Activated gamma-delta T cell treated with Interleukin-2 at 50 U/mL for 16 hours (primary cell): ENCODE measurements at regions not wholly inside any gene's neighbourhood (a gene's known extent, or its start where the extent isn't known, plus 50 kb on each side); places are given as distances from the start of the nearest gene placed in this dataset.

Source experiments
- DNase-seq: peaks from one replicate; pipeline ENCODE4 v3.0.0-alpha.2; 2020

DNA sequence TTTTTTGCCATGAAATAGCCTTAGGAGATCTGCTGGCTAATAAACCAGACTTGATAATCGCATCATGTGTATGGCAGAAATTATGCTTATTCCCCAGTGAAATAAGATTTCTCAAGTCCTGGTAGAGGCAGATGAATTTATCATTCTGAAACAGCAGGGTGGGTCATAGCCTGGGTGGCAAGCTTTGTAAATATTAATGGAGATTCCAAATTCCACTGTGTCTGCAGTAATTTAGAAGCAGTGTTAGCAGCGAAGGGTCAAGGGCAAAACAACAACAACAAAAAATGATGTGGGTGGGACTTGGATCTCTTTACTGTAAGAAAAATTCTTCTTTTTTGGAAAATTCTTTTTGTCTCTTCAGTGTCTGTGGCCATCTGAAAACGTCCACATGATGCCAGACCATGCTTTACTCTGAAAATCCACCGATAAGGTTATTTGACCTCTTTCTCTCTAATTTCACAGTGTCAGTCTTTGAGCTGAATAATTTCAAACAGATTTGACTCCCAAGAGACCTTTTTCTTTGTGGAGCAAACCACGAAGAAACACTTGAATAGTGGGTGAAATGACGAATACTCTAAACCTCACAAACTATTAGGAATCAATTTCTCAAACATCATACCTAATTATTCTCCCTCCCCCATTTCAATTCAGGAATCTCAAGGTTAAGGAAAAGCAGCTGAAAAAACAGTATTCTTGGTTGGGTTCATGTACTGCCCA lies 106.0 kb upstream of the RPS23 start:
- no peak for DNase-seq

DNA sequence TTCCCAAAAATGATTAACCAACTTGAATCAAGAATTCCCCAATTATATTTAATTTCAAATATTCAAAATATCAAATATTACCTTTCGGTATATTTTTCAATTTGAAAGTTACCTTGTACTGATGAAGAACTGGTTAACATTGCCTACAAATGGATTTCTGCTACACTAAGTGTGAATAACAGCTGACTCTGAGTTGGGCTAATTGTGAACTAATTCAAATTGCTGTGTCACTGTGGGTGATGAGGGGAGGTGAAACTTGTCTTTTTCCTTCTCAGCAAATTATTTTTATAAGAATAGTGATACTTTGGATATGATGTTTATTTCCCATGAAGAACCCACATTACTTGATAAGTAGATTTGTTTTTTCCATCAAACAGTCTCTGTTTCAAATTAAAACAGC lies 103.4 kb upstream of the RPS23 start:
- DNase-seq: no peak

DNA sequence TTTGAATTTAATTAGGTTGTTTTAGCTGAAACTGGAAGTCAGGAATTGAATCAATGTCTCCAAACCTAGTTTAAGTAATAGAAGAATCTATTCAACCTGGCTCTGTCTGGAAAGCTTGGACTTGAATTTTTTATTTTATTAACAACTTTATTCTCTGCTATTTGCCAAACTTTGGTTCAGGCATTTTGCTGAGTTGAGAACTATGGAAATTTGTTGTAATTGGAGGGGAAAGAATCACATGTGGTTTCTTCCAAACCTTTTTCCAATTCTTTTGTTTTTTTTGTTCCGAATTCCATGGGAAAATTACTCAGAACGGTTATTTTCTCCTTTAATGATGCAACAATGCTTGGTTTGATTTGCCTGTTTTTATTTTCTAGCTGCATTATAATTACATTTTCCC lies 98.2 kb upstream of the RPS23 start:
- no peak for DNase-seq

DNA sequence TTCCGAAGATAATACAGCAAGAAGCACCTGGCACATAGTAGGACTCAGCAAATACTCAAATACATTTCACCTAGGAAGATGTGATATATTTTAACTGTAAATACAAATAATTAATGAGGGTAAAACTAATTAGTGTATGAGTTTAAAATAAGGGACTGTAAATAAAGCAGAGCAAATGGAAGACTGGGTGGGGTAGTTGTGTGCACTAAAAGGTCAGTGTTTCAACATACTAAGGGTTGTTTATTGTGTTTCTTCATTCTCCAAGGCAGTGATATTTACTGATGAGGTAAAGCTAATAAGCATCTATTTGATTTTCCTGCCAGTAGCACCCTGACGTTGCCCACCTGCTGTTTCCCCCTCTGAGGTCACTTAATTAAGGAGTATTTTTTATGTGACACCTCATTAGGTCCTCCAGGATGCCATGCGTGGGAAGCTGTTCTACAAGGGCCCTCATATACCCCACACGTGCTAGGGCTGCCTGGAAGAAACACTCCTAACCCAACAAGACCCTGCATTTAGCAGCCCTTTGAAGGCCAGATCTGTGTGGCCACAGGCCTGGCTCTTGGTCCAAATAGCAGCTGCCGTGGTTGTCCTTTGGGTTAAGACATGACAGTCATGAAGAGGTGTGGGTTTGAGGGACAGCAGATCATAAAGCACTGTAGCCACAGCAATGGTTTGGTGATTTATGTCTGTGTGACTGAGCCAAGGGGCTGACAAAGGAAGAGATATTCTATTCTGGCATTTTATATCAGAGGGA lies 97.5 kb upstream of the RPS23 start:
- DNase-seq: no peak

DNA sequence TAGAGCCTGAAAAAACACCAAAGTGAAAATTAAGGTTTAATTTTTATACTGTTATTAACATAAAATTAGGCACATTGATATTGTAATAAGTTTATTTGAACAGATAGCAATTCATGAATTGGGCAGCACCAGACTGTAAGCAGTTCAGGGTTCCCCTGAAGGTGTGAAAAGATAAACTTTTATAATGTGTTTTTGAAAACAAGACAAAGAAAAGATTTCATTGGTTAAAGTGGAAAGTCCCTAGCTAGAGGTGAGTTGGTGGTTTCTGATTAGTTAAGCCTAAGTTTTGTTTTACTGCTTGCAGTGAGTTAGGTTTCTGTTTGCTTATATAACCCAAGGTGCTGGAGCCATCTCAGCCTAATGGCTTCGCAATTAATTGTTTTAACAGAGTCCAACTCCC lies 96.5 kb upstream of the RPS23 start:
- no peak for DNase-seq

DNA sequence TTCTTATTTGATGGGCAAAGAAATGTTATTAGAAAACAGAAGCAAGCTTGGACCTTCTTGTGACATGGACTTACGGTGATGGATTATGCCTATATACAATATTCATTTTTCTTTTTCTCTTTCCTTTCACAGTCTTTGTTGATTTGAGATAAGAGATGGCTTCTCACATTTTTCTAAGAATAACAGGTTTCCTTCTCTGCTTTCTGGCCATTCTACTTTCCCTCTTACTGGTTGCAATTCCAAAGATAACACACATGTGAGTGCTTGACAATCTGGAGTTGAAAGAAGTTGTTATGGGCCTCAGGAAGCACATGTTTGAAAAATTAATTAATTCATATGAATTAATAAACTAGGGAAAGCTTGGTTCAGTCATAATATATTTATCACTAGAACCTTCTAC lies 89.8 kb upstream of the RPS23 start:
- DNase-seq: no peak

DNA sequence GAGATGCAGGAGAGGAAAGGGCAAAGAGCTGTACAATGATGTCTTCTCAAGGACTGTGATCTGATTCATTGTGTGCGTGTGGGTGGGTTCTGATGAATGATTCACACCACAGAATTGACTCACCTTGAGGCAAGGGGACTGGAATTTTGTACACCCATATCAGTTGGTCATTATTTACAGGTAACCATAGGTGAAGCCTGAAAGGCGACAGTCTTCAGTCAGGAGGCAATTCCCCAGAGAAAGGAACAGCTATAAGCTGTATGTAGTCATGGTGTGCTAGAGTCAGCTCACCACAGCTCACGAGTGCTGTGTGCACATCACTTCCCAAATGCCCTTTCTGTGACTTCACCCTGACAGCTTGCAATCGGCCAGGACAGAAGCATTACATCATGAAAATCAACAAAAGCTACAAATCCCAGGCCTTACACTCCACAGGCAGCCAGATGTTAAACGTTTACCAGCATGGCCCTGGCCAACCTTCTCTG lies 87.6 kb upstream of the RPS23 start:
- DNase-seq: no peak

DNA sequence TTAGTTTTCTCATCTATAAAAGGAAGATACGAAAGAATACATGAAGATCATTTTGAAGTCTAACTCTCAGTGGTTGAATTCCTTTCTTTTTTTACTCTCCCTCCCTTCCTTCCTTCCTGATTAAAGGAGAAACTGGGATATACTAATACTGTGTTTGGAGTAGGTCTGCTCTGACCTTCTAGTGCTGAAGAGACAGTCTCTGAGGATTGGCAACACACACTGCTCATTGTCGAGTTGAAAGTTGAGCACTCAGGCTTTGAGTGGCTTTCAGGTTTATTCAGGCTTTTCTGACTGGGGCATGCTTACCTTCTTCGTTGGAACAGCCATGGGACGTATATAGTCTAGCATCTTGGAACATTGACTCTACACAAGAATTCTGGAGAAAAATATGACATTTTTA lies 86.9 kb upstream of the RPS23 start:
- no peak for DNase-seq

DNA sequence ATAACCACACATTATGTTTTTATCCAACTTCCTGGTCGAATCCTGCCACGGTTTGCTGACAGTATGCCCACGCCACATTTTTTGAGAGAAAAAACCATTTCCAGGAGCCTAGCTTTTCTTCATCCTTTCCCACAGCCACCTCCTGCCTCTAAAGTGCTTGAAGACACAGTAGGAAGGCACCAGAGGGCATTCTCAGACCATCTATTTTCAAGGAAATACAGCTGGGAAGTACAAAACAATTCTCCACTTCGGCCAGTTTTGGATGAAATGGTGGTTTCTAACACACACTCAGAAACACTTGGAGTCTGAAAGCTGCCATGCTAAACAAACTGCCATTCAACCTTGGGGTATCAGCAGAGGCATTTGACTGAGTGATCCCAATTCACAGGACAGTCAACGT lies 86.3 kb upstream of the RPS23 start:
- DNase-seq: no peak

DNA sequence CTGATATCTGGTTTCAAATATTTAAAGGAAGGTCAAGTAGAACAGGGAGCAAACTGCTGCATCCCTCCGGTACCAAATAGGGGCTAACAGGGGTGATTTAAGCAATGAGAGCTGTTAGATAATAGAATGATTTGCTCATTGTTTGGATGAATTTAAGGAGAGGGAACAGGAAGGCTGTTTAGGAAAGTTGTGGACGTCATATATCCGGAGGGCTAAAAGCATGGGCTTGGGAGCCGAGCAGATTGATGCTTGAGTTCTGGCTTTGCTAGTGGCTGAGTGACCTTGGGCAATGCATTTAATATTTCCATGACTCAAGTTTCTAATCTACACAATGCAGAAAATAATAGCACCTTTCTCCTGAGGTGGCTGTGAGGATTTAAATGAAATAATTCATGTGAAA lies 85.4 kb upstream of the RPS23 start:
- no peak for DNase-seq

DNA sequence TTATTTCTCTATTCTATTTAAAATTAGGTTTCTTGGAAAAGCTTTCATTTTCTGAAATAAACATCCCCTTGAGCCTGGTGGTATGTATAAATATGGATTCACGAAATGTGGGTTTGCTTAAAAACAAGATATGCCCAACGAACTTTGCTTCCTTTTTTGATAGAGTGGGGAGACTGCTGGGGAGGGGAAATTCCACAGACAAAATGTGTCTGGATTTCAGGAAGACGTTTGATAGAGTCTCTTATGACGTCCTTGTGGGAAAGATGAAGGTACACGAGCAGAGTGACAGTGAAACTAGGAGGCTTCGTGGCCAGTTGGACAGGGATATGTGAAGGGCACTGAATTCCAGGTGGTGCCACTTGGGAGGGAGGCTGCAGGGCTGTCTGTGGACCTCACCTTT lies 84.5 kb upstream of the RPS23 start:
- DNase-seq: no peak

DNA sequence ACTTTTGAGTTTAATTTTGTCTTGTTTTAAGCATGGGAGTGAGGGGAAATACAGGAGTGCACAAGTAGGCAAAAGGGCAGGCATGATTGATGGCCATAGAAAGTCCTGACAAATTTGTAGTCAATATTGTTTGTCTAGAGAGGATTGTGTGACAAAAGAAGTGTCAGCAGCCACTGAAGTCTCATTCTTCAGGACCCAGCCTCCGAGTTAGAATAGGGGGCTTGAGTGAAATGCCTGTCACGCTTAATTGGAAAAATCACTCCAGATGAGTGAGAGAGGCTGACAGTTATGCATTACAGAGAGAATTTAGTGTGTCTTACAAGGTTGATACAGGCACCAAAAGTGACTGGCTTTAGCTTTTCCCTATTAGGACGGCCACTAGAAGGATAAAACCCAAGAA lies 81.9 kb upstream of the RPS23 start:
- no peak for DNase-seq

DNA sequence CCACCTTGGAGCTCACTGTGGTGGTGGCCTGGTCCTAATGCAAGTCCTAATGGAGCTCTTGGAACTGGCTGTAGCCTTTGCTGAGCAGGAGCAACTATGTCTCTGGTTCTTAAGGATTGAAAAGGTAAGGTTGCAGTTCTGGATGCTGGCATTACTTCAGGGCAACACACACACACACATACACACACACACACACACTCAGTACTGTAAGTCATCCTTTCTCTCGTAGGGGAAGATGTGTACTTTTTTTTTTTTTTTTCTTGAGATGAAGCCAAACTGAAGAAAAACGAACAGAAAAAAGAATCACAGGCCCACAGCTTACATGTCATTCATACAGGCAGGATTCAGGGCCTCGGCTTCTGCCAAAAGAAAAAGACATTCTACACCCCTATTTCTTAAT lies 81.1 kb upstream of the RPS23 start:
- no peak for DNase-seq

DNA sequence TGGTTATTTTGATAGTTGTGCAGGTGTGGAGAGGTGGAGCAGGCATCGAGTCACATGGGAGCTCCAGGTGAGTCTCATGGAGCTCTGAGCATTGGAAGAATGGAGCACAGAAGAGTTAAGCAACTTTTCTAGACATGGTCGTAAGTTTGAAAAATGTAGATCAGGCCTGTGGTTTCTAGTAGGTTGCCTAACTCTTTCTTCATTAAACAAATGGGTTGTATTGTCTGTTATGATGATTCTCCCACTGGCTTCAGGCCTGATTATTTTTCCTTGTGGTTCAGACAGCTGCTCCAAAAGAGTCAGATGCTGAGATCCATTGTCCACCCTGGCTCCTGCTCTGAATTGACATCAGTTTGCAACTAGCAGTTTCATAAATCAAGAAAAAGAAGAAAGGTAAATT lies 80.3 kb upstream of the RPS23 start:
- DNase-seq: no peak

DNA sequence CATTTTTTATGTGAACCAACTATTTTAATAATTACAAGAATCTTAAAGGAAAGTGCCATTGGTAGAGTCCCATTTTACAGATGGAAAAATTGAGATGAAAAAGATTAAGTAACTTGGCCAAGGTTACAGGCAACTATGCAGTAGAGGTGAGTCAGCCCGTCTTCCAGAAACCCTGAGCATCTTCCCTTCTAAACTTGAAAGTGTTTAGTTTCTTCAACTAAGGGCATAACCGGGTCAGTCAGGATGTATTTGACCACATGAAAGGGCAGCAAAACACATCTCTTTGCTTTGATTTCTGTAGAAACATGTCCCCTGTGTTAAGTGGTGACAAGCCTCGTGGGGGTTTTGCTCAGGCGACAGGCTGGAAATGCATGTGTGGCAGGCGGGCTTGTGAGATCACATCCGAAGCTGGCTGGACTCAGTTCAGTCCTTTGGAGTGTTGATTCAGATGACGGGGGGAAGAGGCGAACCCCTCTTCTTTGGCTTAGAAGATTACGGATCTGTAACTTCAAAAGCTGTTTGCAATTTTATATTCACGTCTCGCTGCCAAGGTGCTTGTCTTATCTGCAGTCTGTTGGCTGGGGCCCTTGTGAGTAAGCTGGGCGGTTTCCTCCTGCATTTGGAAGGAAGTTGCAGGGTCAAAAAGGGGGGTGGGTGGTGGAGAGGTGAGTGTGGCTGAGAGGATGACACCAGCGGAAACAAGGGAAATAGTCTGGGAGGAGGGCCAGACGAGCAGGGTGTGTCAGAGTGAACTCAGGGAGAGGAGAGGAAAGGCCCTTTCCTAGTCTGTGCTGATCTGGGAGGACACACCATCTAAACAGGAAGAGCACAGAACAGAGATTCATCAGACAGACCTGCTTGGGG lies 78.9 kb upstream of the RPS23 start:
- DNase-seq: peak; percentile 73

DNA sequence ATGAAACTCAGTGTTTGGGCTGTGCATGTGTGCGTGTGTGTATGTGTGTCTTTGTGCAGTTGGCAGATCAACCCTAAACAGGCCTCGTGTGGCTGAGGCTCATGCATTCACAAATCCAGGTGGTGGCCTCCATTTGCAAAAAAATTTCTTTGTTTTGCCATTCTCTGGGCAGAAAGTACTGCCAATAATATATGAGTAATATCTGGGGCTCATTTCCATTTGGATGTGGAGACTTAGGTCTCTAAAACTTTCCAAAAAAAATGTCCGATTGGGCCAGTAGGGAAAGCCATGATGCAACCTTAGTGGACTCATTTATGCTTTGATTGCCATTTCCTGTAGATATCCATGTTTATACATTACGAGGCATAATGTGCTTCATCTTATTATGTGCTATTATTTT lies 77.9 kb upstream of the RPS23 start:
- DNase-seq: no peak

DNA sequence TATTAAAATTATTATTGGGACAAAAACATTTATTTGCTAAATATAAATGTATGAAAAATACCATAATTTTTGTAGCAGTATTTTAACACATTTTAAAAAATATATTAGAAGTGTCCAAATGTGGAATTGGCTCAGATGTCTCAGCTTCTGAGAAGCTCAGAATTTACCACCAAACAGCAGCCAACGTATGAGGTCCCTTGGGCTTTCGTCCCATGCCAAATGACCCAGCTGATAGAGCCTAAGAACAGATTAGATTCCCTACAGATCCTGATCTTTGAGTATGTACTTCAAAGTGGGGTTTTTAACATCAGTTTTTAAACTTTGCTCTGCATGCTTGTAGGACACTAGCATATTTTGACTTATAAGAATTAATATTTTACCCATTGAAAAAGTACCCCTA lies 77.3 kb upstream of the RPS23 start:
- DNase-seq: no peak

DNA sequence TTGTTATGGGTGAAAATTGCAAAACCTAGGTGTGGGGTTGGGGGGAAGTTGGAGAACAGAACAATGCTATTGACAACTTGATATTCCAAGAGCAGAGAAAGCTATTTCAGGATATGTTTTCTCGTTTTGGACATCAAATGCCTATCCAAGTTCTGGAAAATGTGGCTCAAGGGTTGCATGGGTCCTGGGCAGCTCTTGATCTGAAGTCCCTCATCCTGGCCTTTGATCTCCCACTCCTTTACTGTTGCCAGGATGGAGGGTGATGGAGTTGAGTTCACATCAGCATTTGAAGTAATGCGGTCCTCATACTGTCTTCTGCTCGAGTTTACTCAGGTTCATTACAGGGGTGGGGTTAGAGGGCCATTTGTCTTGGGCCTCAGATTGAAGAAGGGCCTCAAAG lies 76.9 kb upstream of the RPS23 start:
- no peak for DNase-seq

DNA sequence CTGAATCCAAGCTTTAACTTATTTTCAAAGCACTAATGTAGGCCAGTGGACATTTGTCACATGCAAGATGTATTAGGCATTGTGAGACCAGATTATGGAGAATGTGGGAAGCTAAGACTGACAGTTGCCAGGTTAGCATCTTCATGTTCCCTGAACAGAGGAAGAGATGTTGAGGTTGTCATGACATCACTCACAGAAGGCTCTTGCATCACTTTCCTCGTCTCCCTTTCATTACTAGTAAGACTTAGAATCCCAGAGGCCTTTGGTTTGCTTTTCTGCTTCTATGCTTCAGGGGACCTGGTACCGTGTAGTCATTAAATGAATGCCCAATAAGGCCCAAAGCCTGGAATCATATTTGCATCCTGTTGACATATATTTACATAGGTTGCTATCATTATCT lies 76.4 kb upstream of the RPS23 start:
- no peak for DNase-seq

DNA sequence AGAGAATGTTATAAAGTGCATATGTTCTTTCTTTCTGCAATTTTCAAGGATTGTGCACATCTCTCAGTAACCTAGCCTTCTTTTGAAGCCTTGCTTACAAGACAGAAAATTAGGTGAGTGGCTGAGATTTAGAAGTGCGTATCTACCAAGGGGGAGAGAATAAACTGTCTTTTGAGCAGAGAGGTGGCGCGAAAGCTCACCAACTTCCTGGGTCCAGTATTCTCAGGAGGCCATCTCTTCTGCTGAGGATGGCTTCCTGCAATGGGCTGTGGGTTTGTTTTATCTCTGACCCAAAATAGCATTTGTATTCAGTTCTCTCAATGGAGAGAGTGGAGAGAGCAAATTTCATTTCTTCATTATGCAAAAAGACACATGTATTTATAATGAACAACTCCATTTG lies 75.4 kb upstream of the RPS23 start:
- no peak for DNase-seq

DNA sequence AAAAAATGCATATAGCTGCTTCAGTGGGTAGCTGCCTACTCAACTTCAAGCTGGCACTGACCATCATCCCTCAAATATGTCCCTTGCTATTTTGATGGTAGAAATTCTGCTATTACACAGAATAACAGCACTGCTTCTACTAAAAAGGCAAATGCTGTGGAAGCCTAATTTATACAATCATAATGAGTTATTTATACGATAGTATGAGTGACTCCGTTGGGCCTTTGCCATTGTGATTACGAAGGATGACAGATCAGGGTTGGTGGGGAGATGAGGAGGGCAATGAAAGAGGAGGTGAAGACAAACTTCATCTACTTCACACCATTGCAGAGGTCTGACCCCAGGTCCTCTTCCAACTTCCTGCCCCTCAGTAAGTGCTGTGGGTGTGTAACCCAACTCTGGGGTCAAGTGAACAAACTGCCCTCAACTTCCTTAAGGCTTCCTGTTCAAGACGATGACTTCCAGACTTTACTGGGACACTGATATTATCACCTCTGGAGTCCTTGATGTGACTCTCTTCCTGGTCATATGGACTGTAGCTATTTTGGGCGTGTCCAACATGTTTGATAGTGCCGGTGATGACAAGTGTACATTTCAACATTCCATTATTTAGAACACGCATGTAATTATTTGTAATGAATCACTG lies 74.1 kb upstream of the RPS23 start:
- no peak for DNase-seq

DNA sequence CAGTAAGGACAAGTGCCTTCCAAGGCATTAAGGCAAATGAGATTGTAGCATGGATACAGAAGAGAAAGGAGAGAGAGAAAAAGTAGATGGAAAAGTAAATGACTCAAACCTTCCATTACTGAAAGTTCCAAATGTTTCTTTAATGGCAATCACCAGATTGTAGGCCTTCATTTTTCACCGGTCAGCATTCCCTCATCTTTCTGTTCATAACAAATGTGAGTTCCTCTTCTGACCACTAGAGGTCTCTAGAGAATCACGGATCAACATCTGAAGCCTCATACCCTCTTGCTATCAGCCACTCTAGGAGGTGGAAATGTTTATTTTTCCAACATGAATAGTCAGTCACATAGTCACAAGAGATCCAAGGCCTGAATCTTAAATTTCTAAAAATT lies 73.6 kb upstream of the RPS23 start:
- DNase-seq: no peak

DNA sequence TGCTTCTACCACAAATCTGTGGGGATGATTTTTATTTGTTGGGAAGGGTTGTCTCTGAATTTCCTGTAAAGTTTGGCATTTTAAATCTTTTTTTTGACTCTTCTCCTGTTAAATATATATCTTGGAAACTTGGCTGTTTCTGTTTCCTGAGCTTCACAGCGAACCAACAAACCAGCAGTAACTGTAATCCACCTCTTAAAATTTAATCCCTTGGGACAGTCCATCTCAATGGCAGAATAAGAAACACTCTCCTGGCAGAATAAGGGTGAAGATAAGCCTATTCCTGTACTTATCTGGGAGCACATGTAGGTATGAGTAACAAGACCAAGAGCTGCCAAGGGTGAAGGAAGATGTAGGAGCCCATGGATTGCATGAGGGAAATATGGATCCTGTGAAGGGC lies 73.1 kb upstream of the RPS23 start:
- no peak for DNase-seq
